ENCODE measurements at regions not wholly inside any gene's neighbourhood (a gene's known extent, or its start where the extent isn't known, plus 50 kb on each side); places are given as distances from the start of the nearest gene placed in this dataset.

GRCh38 chr13:74335370-74335769 is 201.2 kb upstream of the KLF12 start:
- Histone ChIP-seq H3K36me3 (ENCODE audit: control insufficient read depth in 2 of 2, insufficient read depth in 2 of 2, low read length in 2 of 2) (no peaks in the 10 kb centered on the region), H3K27ac (ENCODE audit: low read length) (no peak overlapping the region), H3K4me1 (ENCODE audit: control insufficient read depth, insufficient read depth, low read length) (no peaks in the 10 kb centered on the region), H3K9me3 (ENCODE audit: control insufficient read depth in 2 of 2, low read length in 2 of 2) (peaks cover 0 to 2% of the 10 kb centered on the region in 2 donors), H3K9ac (ENCODE audit: low read length in 2 of 2) (no peak overlapping the region), H3K4me3 (ENCODE audit: low read length in 2 of 2) (no peak overlapping the region), H3K27me3 (ENCODE audit: control insufficient read depth in 1 of 2, insufficient read depth in 2 of 2, low read length in 2 of 2) (no peaks in the 10 kb centered on the region)

- no peaks in the 10 kb centered on the region for H3K36me3 ChIP-seq (ENCODE audit: control insufficient read depth in 2 of 2, insufficient read depth in 2 of 2, low read length in 2 of 2)
- no peak overlapping the region for H3K4me3 ChIP-seq (ENCODE audit: low read length in 2 of 2)
- H3K4me1 ChIP-seq (ENCODE audit: control insufficient read depth, insufficient read depth, low read length) = no peaks in the 10 kb centered on the region
- H3K27me3 ChIP-seq (ENCODE audit: control insufficient read depth in 1 of 2, insufficient read depth in 2 of 2, low read length in 2 of 2) = no peaks in the 10 kb centered on the region
- H3K9me3 ChIP-seq (ENCODE audit: control insufficient read depth in 2 of 2, low read length in 2 of 2) = peaks cover 0 to 3% of the 10 kb centered on the region in 2 donors
- H3K9ac ChIP-seq (ENCODE audit: low read length in 2 of 2) = no peak overlapping the region
- no peak overlapping the region for H3K27ac ChIP-seq (ENCODE audit: low read length)
Observed at GRCh38 chr13:74329962-74330361, 195.8 kb upstream of the KLF12 start.

- Histone ChIP-seq H3K36me3 (ENCODE audit: control insufficient read depth in 2 of 2, insufficient read depth in 2 of 2, low read length in 2 of 2) (no peaks in the 10 kb centered on the region), H3K9ac (ENCODE audit: low read length in 2 of 2) (no peak overlapping the region), H3K27ac (ENCODE audit: low read length) (peak overlapping the region; percentile 62), H3K9me3 (ENCODE audit: control insufficient read depth in 2 of 2, low read length in 2 of 2) (peaks cover 0 to 3% of the 10 kb centered on the region in 2 donors), H3K27me3 (ENCODE audit: control insufficient read depth in 1 of 2, insufficient read depth in 2 of 2, low read length in 2 of 2) (no peaks in the 10 kb centered on the region), H3K4me3 (ENCODE audit: low read length in 2 of 2) (peak overlapping the region in 1 of 2 donors; percentile 50), H3K4me1 (ENCODE audit: control insufficient read depth, insufficient read depth, low read length) (no peaks in the 10 kb centered on the region)
Observed at GRCh38 chr13:74325106-74325505, 190.9 kb upstream of the KLF12 start.

GRCh38 chr13:74324338-74324737 is 190.1 kb upstream of the KLF12 start:
- Histone ChIP-seq H3K27me3 (ENCODE audit: control insufficient read depth in 1 of 2, insufficient read depth in 2 of 2, low read length in 2 of 2) (no peaks in the 10 kb centered on the region), H3K27ac (ENCODE audit: low read length) (no peak overlapping the region), H3K4me1 (ENCODE audit: control insufficient read depth, insufficient read depth, low read length) (no peaks in the 10 kb centered on the region), H3K4me3 (ENCODE audit: low read length in 2 of 2) (no peak overlapping the region), H3K9me3 (ENCODE audit: control insufficient read depth in 2 of 2, low read length in 2 of 2) (peaks cover 0 to 3% of the 10 kb centered on the region in 2 donors), H3K36me3 (ENCODE audit: control insufficient read depth in 2 of 2, insufficient read depth in 2 of 2, low read length in 2 of 2) (no peaks in the 10 kb centered on the region), H3K9ac (ENCODE audit: low read length in 2 of 2) (no peak overlapping the region)

- peaks cover 0 to 3% of the 10 kb centered on the region in 2 donors for H3K9me3 ChIP-seq (ENCODE audit: control insufficient read depth in 2 of 2, low read length in 2 of 2)
- H3K27me3 ChIP-seq (ENCODE audit: control insufficient read depth in 1 of 2, insufficient read depth in 2 of 2, low read length in 2 of 2) = no peaks in the 10 kb centered on the region
- H3K4me1 ChIP-seq (ENCODE audit: control insufficient read depth, insufficient read depth, low read length) = no peaks in the 10 kb centered on the region
- no peak overlapping the region for H3K9ac ChIP-seq (ENCODE audit: low read length in 2 of 2)
- no peaks in the 10 kb centered on the region for H3K36me3 ChIP-seq (ENCODE audit: control insufficient read depth in 2 of 2, insufficient read depth in 2 of 2, low read length in 2 of 2)
- H3K27ac ChIP-seq (ENCODE audit: low read length) = no peak overlapping the region
- no peak overlapping the region for H3K4me3 ChIP-seq (ENCODE audit: low read length in 2 of 2)
Observed at GRCh38 chr13:74322562-74322961, 188.4 kb upstream of the KLF12 start.

- Histone ChIP-seq H3K27ac (ENCODE audit: low read length) (no peak overlapping the region), H3K27me3 (ENCODE audit: control insufficient read depth in 1 of 2, insufficient read depth in 2 of 2, low read length in 2 of 2) (no peaks in the 10 kb centered on the region), H3K9me3 (ENCODE audit: control insufficient read depth in 2 of 2, low read length in 2 of 2) (no peaks in the 10 kb centered on the region), H3K36me3 (ENCODE audit: control insufficient read depth in 2 of 2, insufficient read depth in 2 of 2, low read length in 2 of 2) (no peaks in the 10 kb centered on the region), H3K4me1 (ENCODE audit: control insufficient read depth, insufficient read depth, low read length) (no peaks in the 10 kb centered on the region), H3K4me3 (ENCODE audit: low read length in 2 of 2) (no peak overlapping the region), H3K9ac (ENCODE audit: low read length in 2 of 2) (no peak overlapping the region)
Observed at GRCh38 chr13:74320282-74320681, 186.1 kb upstream of the KLF12 start.

- no peak overlapping the region for H3K4me3 ChIP-seq (ENCODE audit: low read length in 2 of 2)
- H3K27ac ChIP-seq (ENCODE audit: low read length) = no peak overlapping the region
- H3K36me3 ChIP-seq (ENCODE audit: control insufficient read depth in 2 of 2, insufficient read depth in 2 of 2, low read length in 2 of 2) = no peaks in the 10 kb centered on the region
- H3K27me3 ChIP-seq (ENCODE audit: control insufficient read depth in 1 of 2, insufficient read depth in 2 of 2, low read length in 2 of 2) = no peaks in the 10 kb centered on the region
- H3K4me1 ChIP-seq (ENCODE audit: control insufficient read depth, insufficient read depth, low read length) = no peaks in the 10 kb centered on the region
- no peaks in the 10 kb centered on the region for H3K9me3 ChIP-seq (ENCODE audit: control insufficient read depth in 2 of 2, low read length in 2 of 2)
- no peak overlapping the region for H3K9ac ChIP-seq (ENCODE audit: low read length in 2 of 2)
Observed at GRCh38 chr13:74316547-74316946, 182.3 kb upstream of the KLF12 start.

- H3K9ac ChIP-seq (ENCODE audit: low read length in 2 of 2) = no peak overlapping the region
- no peak overlapping the region for H3K27ac ChIP-seq (ENCODE audit: low read length)
- peaks cover 4% of the 10 kb centered on the region for H3K4me1 ChIP-seq (ENCODE audit: control insufficient read depth, insufficient read depth, low read length)
- no peak overlapping the region for H3K4me3 ChIP-seq (ENCODE audit: low read length in 2 of 2)
- H3K27me3 ChIP-seq (ENCODE audit: control insufficient read depth in 1 of 2, insufficient read depth in 2 of 2, low read length in 2 of 2) = no peaks in the 10 kb centered on the region
- H3K9me3 ChIP-seq (ENCODE audit: control insufficient read depth in 2 of 2, low read length in 2 of 2) = no peaks in the 10 kb centered on the region
- H3K36me3 ChIP-seq (ENCODE audit: control insufficient read depth in 2 of 2, insufficient read depth in 2 of 2, low read length in 2 of 2) = no peaks in the 10 kb centered on the region
Observed at GRCh38 chr13:74306496-74306895, 172.3 kb upstream of the KLF12 start.

- no peak overlapping the region for H3K4me3 ChIP-seq (ENCODE audit: low read length in 2 of 2)
Observed at GRCh38 chr13:74305876-74306275, 171.7 kb upstream of the KLF12 start.

GRCh38 chr13:74301258-74301935 is 167.2 kb upstream of the KLF12 start:
- peaks cover 7% of the 10 kb centered on the region for H3K4me1 ChIP-seq (ENCODE audit: control insufficient read depth, insufficient read depth, low read length)
- H3K4me3 ChIP-seq (ENCODE audit: low read length in 2 of 2) = peak overlapping the region in 1 of 2 donors; percentile 9
- no peaks in the 10 kb centered on the region for H3K36me3 ChIP-seq (ENCODE audit: control insufficient read depth in 2 of 2, insufficient read depth in 2 of 2, low read length in 2 of 2)
- no peaks in the 10 kb centered on the region for H3K9me3 ChIP-seq (ENCODE audit: control insufficient read depth in 2 of 2, low read length in 2 of 2)
- H3K27ac ChIP-seq (ENCODE audit: low read length) = peak overlapping the region; percentile 19
- H3K9ac ChIP-seq (ENCODE audit: low read length in 2 of 2) = peak overlapping the region in 1 of 2 donors; percentile 13
- no peaks in the 10 kb centered on the region for H3K27me3 ChIP-seq (ENCODE audit: control insufficient read depth in 1 of 2, insufficient read depth in 2 of 2, low read length in 2 of 2)

More at GRCh38 chr13:74305876-74306275, 171.7 kb upstream of the KLF12 start:
- Histone ChIP-seq H3K4me1 (ENCODE audit: control insufficient read depth, insufficient read depth, low read length) (peaks cover 7% of the 10 kb centered on the region), H3K9me3 (ENCODE audit: control insufficient read depth in 2 of 2, low read length in 2 of 2) (no peaks in the 10 kb centered on the region), H3K36me3 (ENCODE audit: control insufficient read depth in 2 of 2, insufficient read depth in 2 of 2, low read length in 2 of 2) (no peaks in the 10 kb centered on the region), H3K27ac (ENCODE audit: low read length) (no peak overlapping the region), H3K27me3 (ENCODE audit: control insufficient read depth in 1 of 2, insufficient read depth in 2 of 2, low read length in 2 of 2) (no peaks in the 10 kb centered on the region), H3K9ac (ENCODE audit: low read length in 2 of 2) (no peak overlapping the region)

GRCh38 chr13:74300162-74300561 is 166.0 kb upstream of the KLF12 start:
- H3K36me3 ChIP-seq (ENCODE audit: control insufficient read depth in 2 of 2, insufficient read depth in 2 of 2, low read length in 2 of 2) = no peaks in the 10 kb centered on the region
- peaks cover 7% of the 10 kb centered on the region for H3K4me1 ChIP-seq (ENCODE audit: control insufficient read depth, insufficient read depth, low read length)
- no peaks in the 10 kb centered on the region for H3K9me3 ChIP-seq (ENCODE audit: control insufficient read depth in 2 of 2, low read length in 2 of 2)
- no peak overlapping the region for H3K4me3 ChIP-seq (ENCODE audit: low read length in 2 of 2)
- peak overlapping the region; percentile 19 for H3K27ac ChIP-seq (ENCODE audit: low read length)
- no peaks in the 10 kb centered on the region for H3K27me3 ChIP-seq (ENCODE audit: control insufficient read depth in 1 of 2, insufficient read depth in 2 of 2, low read length in 2 of 2)
- H3K9ac ChIP-seq (ENCODE audit: low read length in 2 of 2) = no peak overlapping the region

Measured in stomach smooth muscle (tissue), 2 donors.